GM13977 (cell line): ENCODE measurements at regions not wholly inside any gene's neighbourhood (a gene's known extent, or its start where the extent isn't known, plus 50 kb on each side); places are given as distances from the start of the nearest gene placed in this dataset.

Experiments used
- DNase-seq: peaks from one replicate; pipeline ENCODE4 v3.0.0; 2012; ENCODE audit warnings: low spot score
- CTCF ChIP-seq: IDR thresholded peaks from 2 replicates; pipeline ENCODE4 v1.5.1; 2012; ENCODE audit warnings: mild to moderate bottlenecking, control low read depth; ENCODE audit not compliant: insufficient read depth; ENCODE audit errors: extremely low read depth, missing control alignments
- in situ Hi-C: fragments of 300-500 bp; cut with MboI; formaldehyde crosslinking; loops from one replicate; pipeline ENCODE4 v1.12.0; 2022; ENCODE audit warnings: low sequenced_read_pairs, low pct_unique_long_range_greater_than_20kb, mixed read lengths, inconsistent platforms; ENCODE audit not compliant: unreplicated experiment

GRCh38 chr4:138522366-138522765 is 280.2 kb upstream of the SLC7A11 start:
- peak; percentile 12 for DNase-seq
- in situ Hi-C loops = loop anchor here (25.0 kb wide), 1 partner anchor 485 kb away; no protein-coding TSS in a partner anchor
- TF ChIP-seq CTCF = peak; percentile 46

GRCh38 chr4:138521809-138522208 is 279.7 kb upstream of the SLC7A11 start:
- in situ Hi-C loops = loop anchor here (25.0 kb wide), 1 partner anchor 485 kb away; no protein-coding TSS in a partner anchor
- no peak for TF ChIP-seq CTCF
- DNase-seq = no peak

GRCh38 chr4:138519436-138519835 is 277.3 kb upstream of the SLC7A11 start:
- no peak for TF ChIP-seq CTCF
- in situ Hi-C loops = loop anchor here (25.0 kb wide), 1 partner anchor 482 kb away; no protein-coding TSS in a partner anchor
- no peak for DNase-seq

- DNase-seq = no peak
- TF ChIP-seq CTCF = no peak
- in situ Hi-C loops = loop anchor here (25.0 kb wide), 1 partner anchor 476 kb away; no protein-coding TSS in a partner anchor
These were observed 271.4 kb upstream of the SLC7A11 start for GRCh38 chr4:138513535-138513934.

- TF ChIP-seq CTCF = no peak
- in situ Hi-C loops = loop anchor here (25.0 kb wide), 1 partner anchor 475 kb away; no protein-coding TSS in a partner anchor
- DNase-seq = no peak
These were observed 270.6 kb upstream of the SLC7A11 start for GRCh38 chr4:138512756-138513155.

- no peak for TF ChIP-seq CTCF
- no peak for DNase-seq
- in situ Hi-C loops = loop anchor here (25.0 kb wide), 1 partner anchor 473 kb away; no protein-coding TSS in a partner anchor
These were observed 267.9 kb upstream of the SLC7A11 start for GRCh38 chr4:138510053-138510452.
